Umbilical cord (tissue), 1 donor: ENCODE measurements at regions not wholly inside any gene's neighbourhood (a gene's known extent, or its start where the extent isn't known, plus 50 kb on each side); places are given as distances from the start of the nearest gene placed in this dataset.
"Not testable (repeated sequence)": the region's sequence is repeated elsewhere in the genome, so short reads cannot be mapped to it uniquely, and the experiment has no call there.

Experiments
- DNase-seq: peaks from one replicate; pipeline ENCODE4 v3.0.0-alpha.2; 2015; ENCODE audit warnings: low spot score

DNA sequence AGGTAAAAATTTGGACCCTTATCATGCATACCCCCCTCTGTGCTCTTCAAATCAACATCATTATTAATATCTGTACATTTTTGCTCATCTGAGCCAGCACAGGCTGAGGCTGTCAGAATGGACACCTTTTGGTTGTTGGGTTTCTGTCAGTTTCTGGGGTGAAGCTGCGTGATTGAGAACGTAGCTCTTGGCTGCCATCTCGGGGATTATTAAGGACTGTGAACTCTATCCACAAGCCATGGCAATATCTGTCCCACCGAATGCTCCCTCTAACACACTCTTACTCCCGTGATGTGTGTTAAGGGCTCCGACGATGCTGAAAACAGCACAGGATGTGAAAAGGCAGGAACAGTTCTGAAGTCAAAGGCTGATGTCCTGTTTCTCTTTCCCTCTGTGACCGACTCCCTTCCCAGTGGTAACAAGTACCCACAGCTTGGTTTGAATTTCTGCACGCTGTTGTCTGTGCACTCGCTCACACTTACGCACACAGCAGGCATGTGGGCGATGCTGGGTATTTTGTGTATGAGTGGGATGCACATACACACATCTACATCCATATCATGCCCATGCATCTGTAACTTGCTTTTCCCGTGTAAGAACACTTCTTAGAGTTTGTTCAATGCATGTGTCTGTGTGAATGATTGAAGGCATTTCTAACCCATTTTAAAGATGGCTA, 405.6 kb downstream of the TMEM121 start:
- DNase-seq = no peak

DNA sequence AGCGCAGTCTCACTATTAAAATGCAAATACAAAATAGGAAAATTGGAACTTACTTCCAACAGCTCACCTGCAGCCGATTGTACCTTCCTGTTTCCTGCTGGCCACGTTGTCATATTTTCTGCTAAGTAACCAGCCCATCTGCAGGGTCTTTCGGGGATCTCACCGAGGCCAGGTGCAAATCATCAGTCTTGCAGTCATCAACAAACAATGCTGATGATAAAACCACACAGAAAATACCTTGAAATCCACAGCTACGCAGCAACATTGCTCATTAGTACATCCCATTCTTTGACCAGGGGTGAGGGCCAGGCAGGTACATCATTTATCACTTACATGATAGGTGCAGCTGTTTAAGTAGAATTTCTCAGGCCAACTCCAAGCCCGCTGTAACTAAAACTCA, 406.9 kb downstream of the TMEM121 start:
- DNase-seq = no peak

DNA sequence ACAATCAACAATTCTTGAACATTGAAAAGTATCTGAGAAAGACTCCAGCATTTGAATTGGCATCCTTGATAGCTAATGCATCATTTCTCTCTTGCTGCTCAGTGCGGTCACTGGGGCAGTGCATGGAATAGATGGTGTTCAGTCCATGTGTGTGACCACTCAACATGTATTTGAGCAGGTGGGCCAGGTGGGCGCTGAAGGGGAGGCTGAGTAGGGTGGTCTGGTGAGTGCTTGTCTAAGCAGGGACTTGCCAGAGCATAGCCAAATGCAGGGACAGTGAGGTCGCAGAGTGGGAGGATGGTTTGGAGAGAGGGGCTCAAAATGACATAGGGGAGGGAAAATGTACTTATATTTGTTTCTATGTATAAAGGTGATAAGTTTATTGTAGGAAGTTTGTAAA, 409.0 kb downstream of the TMEM121 start:
- no peak for DNase-seq

DNA sequence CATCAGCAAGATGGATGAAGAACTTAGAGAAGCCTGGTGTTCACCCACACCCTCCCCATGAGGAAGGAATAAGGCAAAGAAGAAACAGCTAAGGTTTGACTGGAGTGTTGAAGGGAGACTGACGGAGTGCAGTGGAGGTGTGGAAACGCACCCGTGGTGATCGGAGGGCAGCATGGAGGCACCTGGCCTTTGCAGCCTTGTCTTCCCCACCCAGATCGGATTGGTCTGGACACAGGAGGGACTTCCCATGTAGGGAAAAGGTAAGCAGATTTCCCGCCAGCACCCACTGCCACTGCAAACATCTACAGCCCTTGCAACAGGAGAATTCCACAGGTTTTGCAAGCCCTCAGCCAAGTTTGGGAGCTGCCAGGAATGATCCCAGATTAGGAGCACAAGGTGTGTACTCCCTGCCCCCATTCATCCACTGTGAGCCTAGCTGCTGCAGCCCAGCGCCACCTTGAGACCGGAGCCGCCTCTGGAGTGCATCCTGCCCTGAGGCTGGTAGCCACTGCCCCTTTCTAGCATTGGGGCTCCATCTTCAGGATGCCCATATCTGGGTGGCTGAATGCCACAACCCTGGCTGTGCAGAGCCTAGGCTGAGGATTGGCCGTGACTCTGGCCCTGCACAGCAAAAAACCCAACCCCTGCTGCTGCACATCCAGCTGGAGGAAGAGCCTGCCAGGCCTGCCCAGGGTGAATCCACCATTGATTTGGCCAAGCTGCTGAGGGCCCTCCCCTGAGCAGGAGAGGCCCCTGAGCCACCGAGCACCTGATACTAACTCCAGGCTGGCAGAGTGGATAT, 411.1 kb downstream of the TMEM121 start:
- no peak for DNase-seq

DNA sequence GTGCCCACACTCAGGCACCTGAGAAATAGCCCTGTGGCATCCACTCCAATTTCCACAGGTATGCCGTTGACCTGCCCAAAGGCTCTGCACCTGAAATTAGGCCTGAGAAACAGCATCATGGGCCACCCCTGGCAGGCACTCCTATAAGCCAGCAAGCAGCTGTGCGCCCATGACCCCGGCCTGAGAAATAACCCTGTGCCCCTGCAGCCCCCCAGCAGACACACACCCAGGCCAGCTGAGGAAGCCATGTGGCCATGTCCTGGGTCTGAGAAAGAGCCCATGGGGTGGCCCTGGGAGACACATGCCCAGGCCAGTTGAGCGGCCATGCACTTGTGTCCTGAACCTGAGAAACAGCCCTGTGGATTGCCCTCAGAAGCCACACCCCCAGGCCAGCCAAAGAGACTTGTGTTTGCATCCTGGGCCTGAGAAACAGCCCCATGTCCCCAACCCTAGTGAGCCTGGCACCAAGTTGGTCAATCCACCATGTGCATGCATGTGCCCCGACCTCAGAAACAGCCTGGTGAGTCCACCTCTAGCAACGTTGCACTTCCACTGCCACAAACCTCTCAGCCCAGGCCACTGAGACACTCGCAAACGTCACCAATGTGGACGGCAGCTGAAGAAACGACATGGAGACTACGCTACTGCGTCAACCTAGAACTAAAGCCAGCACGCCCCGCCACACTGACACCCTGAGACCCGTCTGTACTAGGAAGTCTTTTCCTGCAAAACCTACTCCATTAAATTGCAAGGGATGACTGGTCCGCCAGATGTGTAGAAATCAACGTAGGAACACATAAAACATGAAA, 411.9 kb downstream of the TMEM121 start:
- DNase-seq = no peak

DNA sequence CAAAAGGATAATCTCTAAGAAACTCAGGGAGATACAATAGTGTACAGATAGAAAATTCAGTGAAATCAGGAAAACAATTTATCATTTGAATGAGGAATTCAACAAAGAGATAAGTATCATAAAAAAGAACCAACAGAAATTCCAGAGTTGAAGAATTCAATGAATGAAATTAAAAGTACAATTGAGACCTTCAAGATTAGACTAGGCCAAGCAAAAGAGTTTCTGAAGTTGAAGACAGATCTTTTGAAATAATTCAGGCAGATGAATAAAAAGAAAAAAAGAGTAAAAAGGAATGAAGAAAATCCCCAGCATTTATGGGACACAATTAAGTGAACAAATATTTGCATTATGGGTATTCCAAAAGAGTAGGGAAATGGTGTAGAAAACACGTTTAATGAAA, 412.6 kb downstream of the TMEM121 start:
- no peak for DNase-seq

DNA sequence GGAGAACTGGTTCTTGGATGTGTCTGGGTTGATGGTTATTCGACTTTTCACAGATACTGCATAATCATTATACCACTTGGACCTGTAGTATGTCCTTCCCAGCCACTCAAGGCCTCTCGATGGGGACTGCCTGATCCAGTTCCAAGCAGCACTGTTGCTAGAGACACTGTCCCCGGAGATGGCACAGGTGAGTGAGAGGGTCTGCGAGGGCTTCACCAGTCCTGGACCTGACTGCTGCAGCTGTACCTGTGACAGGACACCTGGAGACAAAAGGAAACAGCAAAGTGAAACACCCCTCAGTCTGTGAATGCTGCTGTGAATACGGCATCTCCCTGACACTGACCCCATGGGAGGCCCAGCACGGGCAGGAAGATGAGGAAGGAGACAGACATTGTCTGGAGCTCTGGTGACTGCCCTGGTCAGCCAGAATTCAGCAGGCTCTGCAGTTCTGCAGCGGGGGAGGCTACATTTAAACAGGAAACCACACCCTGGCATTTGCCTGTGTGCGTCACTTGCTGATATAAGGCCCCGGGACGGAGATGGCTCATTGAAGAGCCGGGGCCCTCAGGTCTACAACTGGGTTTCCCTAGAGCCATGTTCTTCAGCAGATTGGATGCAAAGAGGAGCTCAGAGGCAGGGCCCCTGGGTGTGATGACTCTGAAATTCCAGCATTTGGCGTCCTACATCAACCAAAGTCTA, 413.6 kb downstream of the TMEM121 start:
- DNase-seq = no peak

DNA sequence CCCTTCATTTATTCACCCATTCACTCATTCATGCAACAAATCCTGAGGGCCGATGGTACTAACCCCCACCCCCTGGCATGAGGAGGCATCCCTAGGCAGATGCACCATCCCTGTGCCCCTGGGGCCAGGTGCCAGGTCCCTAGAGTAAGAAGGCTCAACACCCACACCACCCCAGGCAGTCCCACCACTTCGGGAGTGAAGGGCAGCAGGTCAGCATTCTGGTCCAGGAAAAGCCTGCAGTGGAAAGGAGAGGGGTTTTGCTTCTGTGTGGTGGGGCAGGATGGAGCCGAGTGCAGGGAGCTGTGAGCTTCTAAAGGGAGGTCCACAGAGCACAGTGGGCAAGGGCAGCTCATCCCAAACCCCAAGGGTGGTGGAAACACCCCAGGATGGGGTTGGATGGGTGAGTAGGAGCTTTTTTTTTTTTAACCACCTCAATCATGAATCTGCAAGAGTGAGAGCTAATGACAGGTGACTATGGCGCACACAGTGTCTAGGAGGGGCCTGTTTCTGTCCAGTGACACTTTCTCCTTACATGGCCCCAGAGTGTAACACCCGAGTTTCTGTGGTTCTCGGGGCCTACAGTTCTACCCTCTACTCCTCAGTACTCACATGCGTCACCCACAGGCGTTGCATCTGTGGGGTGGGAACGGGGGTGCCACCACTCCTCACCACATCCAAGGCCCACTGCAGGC, 414.3 kb downstream of the TMEM121 start:
- DNase-seq = no peak

DNA sequence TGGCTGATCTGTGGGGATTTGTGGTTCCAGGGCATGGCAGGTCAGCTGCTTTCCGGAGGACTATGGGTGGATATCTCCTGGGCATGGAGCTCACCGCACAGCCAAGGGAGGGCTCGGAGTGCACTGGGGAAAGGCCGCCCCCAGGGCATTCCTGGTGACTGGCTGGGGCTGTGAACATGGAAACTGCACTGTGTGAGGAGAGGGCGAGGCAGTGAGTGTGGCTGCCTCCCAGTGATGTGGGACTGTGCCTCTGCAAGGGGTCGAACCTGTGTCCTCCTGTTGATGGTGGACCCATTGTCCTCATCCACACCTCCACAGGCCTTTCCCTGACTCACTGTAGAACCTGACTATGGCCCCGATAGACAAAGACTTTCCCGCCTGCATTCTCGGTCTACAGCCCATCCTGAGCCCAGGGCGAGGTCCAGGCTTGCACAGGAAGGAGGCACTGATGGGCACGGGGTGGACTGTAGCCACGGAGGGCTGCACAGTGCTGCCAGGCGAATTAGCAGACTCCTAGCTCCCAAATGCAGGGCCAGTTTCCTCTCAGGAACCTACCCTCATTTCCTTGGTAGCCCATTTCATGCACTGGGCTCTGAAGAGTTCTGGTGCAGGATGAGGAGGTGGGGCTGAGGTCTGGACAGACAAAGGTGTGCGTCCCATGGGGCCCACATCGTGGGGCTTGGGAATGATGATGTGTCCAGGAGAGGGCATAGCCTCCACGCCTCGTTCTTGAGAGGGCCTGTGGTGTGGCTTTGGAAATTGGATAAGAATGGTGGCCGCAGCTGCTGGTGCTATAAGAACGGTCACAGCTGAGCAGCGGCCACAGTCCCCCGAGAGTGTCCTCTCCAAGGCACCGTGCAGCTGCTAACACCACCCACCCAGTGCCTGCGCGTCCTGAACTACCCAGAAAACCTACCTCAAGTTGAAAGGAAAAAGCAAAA, 415.1 kb downstream of the TMEM121 start:
- DNase-seq = no peak

DNA sequence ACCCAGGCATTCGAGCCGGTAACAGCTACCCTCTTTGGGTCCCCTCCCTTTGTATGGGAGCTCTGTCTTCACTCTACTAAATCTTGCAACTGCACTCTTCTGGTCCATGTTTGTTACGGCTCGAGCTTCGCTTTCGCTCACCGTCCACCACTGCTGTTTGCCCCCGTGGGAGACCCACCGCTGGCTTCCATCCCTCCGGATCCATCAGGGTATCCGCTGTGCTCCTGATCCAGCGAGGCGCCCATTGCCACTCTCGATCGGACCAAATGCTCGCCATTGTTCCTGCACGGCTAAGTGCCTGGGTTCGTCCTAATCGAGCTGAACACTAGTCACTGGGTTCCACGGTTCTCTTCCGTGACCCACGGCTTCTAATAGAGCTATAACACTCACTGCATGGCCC, 416.3 kb downstream of the TMEM121 start:
- not testable (repeated sequence) for DNase-seq

DNA sequence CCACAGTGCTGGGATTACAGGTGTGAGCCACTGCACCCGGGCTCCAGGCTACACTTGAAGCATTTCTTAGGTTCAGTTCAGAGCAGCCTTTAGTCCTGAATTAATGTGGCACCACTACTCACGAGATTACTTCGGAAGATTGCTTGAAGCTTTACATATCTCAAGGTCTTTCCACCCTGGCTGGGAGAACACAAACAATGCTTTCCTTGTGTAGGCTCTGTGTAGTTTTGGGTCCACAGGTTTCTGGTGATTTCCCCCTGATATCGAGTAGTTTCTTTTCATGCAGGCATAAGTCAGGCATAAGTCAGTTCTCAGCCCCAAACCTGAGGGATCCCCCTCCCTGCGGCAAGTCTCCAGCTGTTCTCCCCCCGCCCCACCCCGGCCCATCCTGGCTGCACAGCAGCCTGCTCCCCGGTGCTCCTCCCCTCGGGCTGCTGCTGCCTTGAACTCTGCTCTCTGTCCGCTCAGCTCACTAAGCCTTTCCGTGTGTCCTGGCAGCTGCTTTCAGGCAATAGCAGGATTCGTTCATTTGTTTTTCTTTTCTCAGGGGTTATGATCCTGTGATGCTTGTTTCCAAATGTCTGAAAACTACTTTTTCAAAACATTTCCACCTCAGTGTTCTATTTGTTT, 417.7 kb downstream of the TMEM121 start:
- DNase-seq = no peak

DNA sequence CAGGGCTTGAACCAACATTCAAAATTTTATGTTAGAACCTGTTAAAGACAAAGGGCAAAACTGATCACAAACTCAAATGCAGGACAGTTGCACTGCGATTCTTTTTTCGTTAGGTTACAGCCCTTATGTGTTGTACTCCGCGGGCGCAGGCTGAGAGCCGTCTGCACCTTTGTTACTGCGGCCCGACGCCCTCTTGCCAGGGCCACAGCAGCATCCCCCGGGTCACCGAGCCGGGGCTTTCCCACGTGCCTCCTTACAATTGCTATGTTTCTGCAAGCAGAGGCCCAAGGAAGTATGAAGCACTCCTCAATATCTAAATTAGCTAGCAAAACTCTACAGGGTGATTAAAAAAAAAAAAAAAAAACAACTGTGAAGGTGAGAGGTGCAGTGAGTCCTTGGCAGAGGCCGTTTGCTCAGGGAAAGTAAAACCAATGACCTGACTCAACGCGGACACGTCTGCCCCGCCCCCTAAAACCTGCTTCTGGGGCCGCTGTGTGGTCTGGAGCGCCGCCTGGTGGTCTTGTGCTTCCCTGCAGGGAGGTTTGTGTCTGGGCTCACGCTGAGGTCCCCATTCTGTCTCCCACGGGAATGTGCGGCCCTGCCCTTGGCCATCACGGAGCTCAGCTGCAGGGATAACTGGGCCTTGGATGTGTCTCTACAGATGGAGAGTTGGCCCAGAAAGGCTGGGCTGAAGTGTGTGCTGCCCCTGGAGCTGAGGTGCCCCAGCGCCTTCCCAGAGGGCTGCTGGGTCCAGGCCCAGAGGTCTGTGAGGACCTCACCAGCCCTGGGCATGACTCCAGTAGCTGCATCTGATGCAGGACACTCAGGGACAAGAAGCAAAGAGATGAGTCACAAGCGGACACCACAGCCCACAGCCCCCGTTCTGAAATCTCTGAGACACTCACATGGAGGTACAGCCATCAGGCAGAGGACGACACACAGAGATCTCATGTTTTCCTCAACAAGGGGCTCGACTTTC, 418.5 kb downstream of the TMEM121 start:
- no peak for DNase-seq

DNA sequence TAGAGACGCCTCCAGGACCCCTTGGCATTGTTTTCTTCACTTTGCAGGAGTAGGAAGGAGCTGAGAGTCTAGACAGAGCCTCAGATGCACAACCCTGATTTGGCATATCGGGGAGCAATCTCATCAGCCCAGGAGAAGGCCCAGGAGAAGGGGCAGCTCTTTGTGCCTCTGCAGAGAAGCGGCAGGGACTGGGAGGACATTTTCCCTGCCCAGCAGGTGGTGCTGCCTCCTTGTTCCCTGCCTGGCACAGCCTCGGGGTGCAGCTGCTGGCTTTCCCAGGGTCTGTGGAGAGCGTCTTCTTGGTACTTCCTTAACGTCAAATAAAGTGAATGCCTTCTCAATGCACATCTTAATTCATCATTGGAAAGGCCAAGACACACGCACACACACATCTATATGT, 419.5 kb downstream of the TMEM121 start:
- DNase-seq = no peak

DNA sequence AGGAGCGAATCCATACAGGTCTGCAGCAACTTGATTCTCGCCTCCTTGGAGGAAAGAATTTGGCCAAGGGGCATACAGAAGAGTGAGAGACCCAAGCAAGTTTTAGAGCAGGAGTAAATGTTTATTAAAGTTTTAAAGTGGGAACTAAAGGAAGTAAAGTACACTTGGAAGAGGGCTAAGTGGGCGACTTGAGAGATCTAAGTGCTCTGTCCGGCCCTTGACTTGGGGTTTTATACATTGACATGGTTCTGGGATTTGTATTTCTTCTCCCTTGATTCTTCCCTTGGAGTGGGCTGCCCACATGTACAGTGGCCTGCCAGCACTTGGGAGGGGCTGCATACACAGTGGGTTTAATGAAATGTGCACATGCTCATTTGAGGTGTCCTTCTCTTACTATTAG, 421.2 kb downstream of the TMEM121 start:
- no peak for DNase-seq

DNA sequence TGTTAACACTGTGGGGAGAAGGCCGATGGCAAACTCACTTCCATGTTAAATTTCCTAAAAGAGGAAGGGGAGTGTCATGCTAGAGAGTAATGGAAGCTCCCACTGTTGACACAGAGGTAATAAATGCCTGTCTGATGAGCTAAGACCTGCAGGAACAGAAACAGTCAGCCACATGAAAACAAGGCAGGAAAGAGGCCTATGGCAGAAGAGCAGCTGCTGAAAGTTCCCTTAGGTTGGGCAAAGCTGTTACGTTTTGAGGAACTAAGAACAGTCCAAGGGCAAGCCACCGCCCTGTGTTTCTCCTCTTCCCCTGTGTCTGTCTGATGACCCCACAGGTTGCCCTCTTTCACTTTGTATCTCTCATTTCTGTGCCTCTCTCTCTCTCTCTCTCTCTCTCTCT, 422.6 kb downstream of the TMEM121 start:
- not testable (repeated sequence) for DNase-seq

DNA sequence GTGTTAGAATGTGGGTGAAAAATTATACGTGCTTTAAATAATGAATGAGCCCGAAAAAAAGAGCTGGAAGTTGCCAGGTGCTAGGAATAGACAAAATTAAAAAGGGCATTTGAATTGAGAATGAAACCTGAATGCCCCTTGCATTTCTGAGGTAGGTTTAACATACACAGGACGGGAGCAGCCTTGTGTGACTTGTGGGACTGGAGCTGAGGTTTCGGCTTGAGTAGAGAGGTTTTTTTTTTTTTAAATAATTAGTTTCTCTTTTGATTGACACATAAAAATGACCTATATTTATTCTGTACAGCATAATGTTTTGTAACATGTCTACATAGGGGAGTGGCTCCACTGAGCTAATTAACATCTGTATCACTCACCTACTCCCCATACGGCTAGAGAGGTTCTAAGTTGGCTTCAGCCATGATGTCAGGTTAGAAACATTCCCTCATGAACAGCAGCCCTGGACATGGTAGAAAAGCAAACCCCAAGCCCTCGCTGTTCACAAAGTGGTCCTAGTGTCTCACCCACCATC, 424.0 kb downstream of the TMEM121 start:
- not testable (repeated sequence) for DNase-seq

DNA sequence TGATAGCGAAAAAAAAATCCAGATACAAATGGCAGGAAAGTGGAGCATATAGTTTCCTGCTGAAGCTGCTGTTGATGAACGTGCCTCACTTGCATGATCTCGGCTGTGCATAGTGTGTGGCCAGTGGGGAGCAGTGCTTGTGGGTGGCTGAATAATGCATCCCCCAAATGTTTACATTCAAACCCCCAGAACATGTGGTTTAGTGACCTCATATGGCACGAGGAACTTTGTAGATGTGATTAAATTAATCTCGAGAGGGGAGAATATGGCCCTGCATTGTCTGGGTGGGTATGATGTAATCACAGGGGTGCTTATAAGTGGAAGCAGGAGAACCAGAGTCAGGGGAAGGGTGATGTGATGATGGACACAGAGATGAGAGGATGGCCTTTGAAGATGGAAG, 425.0 kb downstream of the TMEM121 start:
- no peak for DNase-seq

DNA sequence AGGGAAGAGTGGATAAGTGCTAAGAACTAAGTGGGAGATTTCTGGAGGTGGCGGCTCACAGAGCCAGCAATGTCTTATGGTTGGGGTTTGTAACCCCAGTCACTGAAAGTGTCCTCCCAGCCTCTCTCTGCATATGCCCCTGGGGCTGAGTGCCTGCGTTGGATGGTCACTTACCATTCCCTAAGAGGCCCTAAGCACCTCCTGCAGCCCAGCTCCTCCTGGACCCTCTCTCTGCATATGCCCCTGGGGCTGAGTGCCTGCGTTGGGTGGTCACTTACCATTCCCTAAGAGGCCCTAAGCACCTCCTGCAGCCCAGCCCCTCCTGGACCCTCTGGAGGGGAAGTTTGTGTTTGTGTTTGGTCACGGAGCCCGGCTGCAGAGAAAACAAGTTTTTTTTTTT, 425.8 kb downstream of the TMEM121 start:
- DNase-seq = no peak
